22Rv1 (cell line): ENCODE measurements at regions not wholly inside any gene's neighbourhood (a gene's known extent, or its start where the extent isn't known, plus 50 kb on each side); places are given as distances from the start of the nearest gene placed in this dataset.

Source experiments
- ZFX ChIP-seq: fragments of 450-650 bp; IDR thresholded peaks from 2 replicates; pipeline ENCODE4 v1.6.1; 2017; ENCODE audit warnings: antibody characterized with exemption, borderline replicate concordance
- TF ChIP-seq, protein P1 (sequence below): fragments of 450-650 bp; IDR thresholded peaks from 2 replicates; pipeline ENCODE4 v1.5.1; 2017; ENCODE audit warnings: mild to moderate bottlenecking

DNA sequence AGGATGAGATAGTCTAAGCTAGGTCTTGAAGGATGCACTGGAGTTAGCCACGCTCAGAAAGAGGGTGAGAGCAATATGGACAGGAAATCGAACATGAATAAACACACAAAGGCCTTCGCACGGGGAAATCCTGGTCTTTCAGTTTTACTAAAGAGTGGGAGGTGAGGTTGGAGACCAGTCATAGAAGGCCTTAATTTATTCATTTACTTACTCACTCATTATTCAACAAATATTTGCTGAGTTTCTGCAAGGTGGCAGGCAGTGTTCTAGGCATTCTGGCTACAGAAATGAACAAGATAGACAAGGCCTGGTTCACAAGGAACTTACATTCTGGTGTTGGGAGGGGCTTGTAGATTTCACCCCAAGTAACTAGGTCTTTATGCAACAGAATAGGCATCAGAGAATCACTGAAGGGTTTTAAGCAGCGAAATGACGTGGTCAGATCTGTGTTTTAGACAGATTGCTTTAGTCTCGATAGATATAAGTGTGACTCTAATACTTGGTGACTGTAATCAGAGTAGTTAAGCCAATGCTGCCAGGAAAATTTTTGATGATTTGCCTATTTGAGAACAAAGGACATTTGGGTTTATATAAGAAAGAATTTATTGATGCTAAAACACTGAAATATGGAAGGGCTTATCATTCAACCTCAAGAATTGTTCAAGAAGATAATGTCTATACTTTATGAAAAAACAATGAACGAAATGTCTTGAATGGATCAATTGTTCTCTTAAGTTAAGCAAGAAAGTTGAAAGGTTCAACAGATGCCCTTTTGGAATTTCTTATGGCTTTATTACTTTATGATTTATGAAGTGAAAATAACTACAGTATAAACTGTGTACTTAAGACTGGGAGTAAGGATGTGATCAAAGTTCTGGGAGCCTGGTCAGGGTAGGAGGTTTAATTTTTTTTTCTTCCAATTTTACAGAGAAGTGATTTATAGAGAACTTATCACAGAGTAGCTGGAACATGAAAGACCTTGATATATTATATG lies 184.4 kb upstream of the CASK start:
- TF ChIP-seq, protein P1, sequence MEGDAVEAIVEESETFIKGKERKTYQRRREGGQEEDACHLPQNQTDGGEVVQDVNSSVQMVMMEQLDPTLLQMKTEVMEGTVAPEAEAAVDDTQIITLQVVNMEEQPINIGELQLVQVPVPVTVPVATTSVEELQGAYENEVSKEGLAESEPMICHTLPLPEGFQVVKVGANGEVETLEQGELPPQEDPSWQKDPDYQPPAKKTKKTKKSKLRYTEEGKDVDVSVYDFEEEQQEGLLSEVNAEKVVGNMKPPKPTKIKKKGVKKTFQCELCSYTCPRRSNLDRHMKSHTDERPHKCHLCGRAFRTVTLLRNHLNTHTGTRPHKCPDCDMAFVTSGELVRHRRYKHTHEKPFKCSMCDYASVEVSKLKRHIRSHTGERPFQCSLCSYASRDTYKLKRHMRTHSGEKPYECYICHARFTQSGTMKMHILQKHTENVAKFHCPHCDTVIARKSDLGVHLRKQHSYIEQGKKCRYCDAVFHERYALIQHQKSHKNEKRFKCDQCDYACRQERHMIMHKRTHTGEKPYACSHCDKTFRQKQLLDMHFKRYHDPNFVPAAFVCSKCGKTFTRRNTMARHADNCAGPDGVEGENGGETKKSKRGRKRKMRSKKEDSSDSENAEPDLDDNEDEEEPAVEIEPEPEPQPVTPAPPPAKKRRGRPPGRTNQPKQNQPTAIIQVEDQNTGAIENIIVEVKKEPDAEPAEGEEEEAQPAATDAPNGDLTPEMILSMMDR: no peak
- TF ChIP-seq ZFX: no peak
